SK-N-SH treated with all-trans-retinoic acid at 6 μM for 48 hours (cell line): ENCODE measurements at regions not wholly inside any gene's neighbourhood (a gene's known extent, or its start where the extent isn't known, plus 50 kb on each side); places are given as distances from the start of the nearest gene placed in this dataset.
"Not testable (repeated sequence)": the region's sequence is repeated elsewhere in the genome, so short reads cannot be mapped to it uniquely, and the experiment has no call there.

Experiments
- ATAC-seq: fragments of 200-7000 bp; cut with Tn5 transposase; 3 replicates; pipeline ENCODE4 v1.9.1; 2020; ENCODE audit warnings: mild to moderate bottlenecking, moderate library complexity
- ARNTL ChIP-seq: fragments of 450-650 bp; formaldehyde crosslinking; IDR thresholded peaks from 2 replicates; pipeline ENCODE4 v1.5.0; 2020; ENCODE audit warnings: low read depth, mild to moderate bottlenecking, moderate library complexity, borderline replicate concordance
- BACH2 ChIP-seq: fragments of 250-450 bp; sonication (Bioruptor Pico); IDR thresholded peaks from 2 replicates; pipeline ENCODE4 v1.9.0; 2021; ENCODE audit warnings: mild to moderate bottlenecking, borderline replicate concordance
- CREB5 ChIP-seq: fragments of 250-450 bp; sonication (Bioruptor Pico); IDR thresholded peaks from 2 replicates; pipeline ENCODE4 v1.5.1; 2020; ENCODE audit warnings: low read depth, mild to moderate bottlenecking, moderate library complexity
- CSDC2 ChIP-seq: fragments of 250-450 bp; sonication (Bioruptor Pico); IDR thresholded peaks from 2 replicates; pipeline ENCODE4 v1.5.0; 2020; ENCODE audit warnings: mild to moderate bottlenecking, moderate library complexity
- CSRNP3 ChIP-seq: fragments of 250-450 bp; sonication (Bioruptor Pico); IDR thresholded peaks from 2 replicates; pipeline ENCODE4 v1.5.1; 2021; ENCODE audit warnings: mild to moderate bottlenecking, moderate library complexity
- ESRRG ChIP-seq: fragments of 250-450 bp; sonication (Bioruptor Pico); IDR thresholded peaks from 2 replicates; pipeline ENCODE4 v1.6.1; 2021; ENCODE audit warnings: mild to moderate bottlenecking
- GLIS3 ChIP-seq: fragments of 250-450 bp; sonication (Bioruptor Pico); IDR thresholded peaks from 2 replicates; pipeline ENCODE4 v1.5.0; 2020; ENCODE audit warnings: mild to moderate bottlenecking, moderate library complexity
- ISL1 ChIP-seq: fragments of 250-450 bp; sonication (Bioruptor Pico); IDR thresholded peaks from 2 replicates; pipeline ENCODE4 v2.1.2; 2022; ENCODE audit warnings: mild to moderate bottlenecking, moderate library complexity
- OSR1 ChIP-seq: fragments of 250-450 bp; sonication (Bioruptor Pico); IDR thresholded peaks from 2 replicates; pipeline ENCODE4 v1.8.0; 2022; ENCODE audit warnings: moderate library complexity, mild to moderate bottlenecking, inconsistent platforms
- PATZ1 ChIP-seq: fragments of 250-450 bp; sonication (Bioruptor Pico); IDR thresholded peaks from 2 replicates; pipeline ENCODE4 v1.8.0; 2020; ENCODE audit warnings: mild to moderate bottlenecking, moderate library complexity, borderline replicate concordance
- POU6F1 ChIP-seq: fragments of 250-450 bp; sonication (Bioruptor Pico); IDR thresholded peaks from 2 replicates; pipeline ENCODE4 v1.8.0; 2021; ENCODE audit warnings: low read depth, mild to moderate bottlenecking, moderate library complexity, borderline replicate concordance
- PPARA ChIP-seq: fragments of 250-450 bp; sonication (Bioruptor Pico); IDR thresholded peaks from 2 replicates; pipeline ENCODE4 v1.5.0; 2020; ENCODE audit warnings: mild to moderate bottlenecking, borderline replicate concordance
- RARB ChIP-seq: fragments of 250-450 bp; sonication (Bioruptor Pico); IDR thresholded peaks from 2 replicates; pipeline ENCODE4 v1.8.0; 2021; ENCODE audit warnings: mild to moderate bottlenecking, moderate library complexity
- SNAI2 ChIP-seq: fragments of 250-450 bp; sonication (Bioruptor Pico); IDR thresholded peaks from 2 replicates; pipeline ENCODE4 v1.5.0; 2020; ENCODE audit warnings: mild to moderate bottlenecking, moderate library complexity
- TCF4 ChIP-seq: fragments of 250-450 bp; sonication (Bioruptor Pico); IDR thresholded peaks from 2 replicates; pipeline ENCODE4 v1.8.0; 2021; ENCODE audit warnings: mild to moderate bottlenecking, moderate library complexity, borderline replicate concordance
- TOX ChIP-seq: fragments of 250-450 bp; sonication (Bioruptor Pico); IDR thresholded peaks from 2 replicates; pipeline ENCODE4 v1.8.0; 2021; ENCODE audit warnings: mild to moderate bottlenecking, moderate library complexity, borderline replicate concordance
- TSHZ2 ChIP-seq: fragments of 250-450 bp; sonication (Bioruptor Pico); IDR thresholded peaks from 2 replicates; pipeline ENCODE4 v1.5.0; 2020; ENCODE audit warnings: mild to moderate bottlenecking, moderate library complexity
- ZC3H10 ChIP-seq: fragments of 250-450 bp; sonication (Bioruptor Pico); IDR thresholded peaks from 2 replicates; pipeline ENCODE4 v1.5.1; 2021; ENCODE audit warnings: mild to moderate bottlenecking, moderate library complexity
- ZFP3 ChIP-seq: fragments of 250-450 bp; sonication (Bioruptor Pico); IDR thresholded peaks from 2 replicates; pipeline ENCODE4 v1.5.0; 2020; ENCODE audit warnings: mild to moderate bottlenecking, moderate library complexity
- ZFP30 ChIP-seq: fragments of 450-650 bp; formaldehyde crosslinking; IDR thresholded peaks from 2 replicates; pipeline ENCODE4 v1.5.0; 2022; ENCODE audit warnings: mild to moderate bottlenecking, moderate library complexity
- ZNF565 ChIP-seq: fragments of 450-650 bp; formaldehyde crosslinking; conservative IDR thresholded peaks from 2 replicates; pipeline ENCODE4 v1.5.0; 2020; ENCODE audit warnings: low read depth, mild to moderate bottlenecking, moderate library complexity
- ZNF70 ChIP-seq: fragments of 450-650 bp; formaldehyde crosslinking; IDR thresholded peaks from 2 replicates; pipeline ENCODE4 v1.5.0; 2020; ENCODE audit warnings: mild to moderate bottlenecking, moderate library complexity
- ZNF8 ChIP-seq: fragments of 450-650 bp; formaldehyde crosslinking; IDR thresholded peaks from 2 replicates; pipeline ENCODE4 v1.5.0; 2020; ENCODE audit warnings: mild to moderate bottlenecking, moderate library complexity

GRCh38 chrX:122641136-122641535 is 542.9 kb upstream of the GRIA3 start:
- TF ChIP-seq ZFP30 (CRISPR knock-in tag) (no peak), POU6F1 (CRISPR knock-in tag) (no peak), ARNTL (CRISPR knock-in tag) (no peak), ZFP3 (CRISPR knock-in tag) (no peak), ESRRG (CRISPR knock-in tag) (no peak), ISL1 (CRISPR knock-in tag) (no peak), CSDC2 (CRISPR knock-in tag) (no peak), TCF4 (no peak), PATZ1 (CRISPR knock-in tag) (no peak), ZC3H10 (CRISPR knock-in tag) (no peak), OSR1 (CRISPR knock-in tag) (no peak), TSHZ2 (no peak), ZNF70 (CRISPR knock-in tag) (no peak), CSRNP3 (CRISPR knock-in tag) (no peak), TOX (no peak), ZNF565 (CRISPR knock-in tag) (no peak)
- TF ChIP-seq, all 23 proteins: peak for 0
- ATAC-seq: no peak

- no peak for TF ChIP-seq ZC3H10 (CRISPR knock-in tag)
- TF ChIP-seq BACH2 (CRISPR knock-in tag): no peak
- no peak for TF ChIP-seq PPARA (CRISPR knock-in tag)
- no peak for TF ChIP-seq ZNF70 (CRISPR knock-in tag)
- TF ChIP-seq ZFP3 (CRISPR knock-in tag): no peak
- TF ChIP-seq SNAI2 (CRISPR knock-in tag): no peak
- no peak for TF ChIP-seq RARB (CRISPR knock-in tag)
- TF ChIP-seq TSHZ2: no peak
- no peak for TF ChIP-seq TCF4
- TF ChIP-seq GLIS3: no peak
- no peak for TF ChIP-seq ZNF565 (CRISPR knock-in tag)
- TF ChIP-seq ARNTL (CRISPR knock-in tag): no peak
- TF ChIP-seq ZFP30 (CRISPR knock-in tag): no peak
- no peak for TF ChIP-seq ZNF8 (CRISPR knock-in tag)
- no peak for TF ChIP-seq CREB5 (CRISPR knock-in tag)
- no peak for TF ChIP-seq ESRRG (CRISPR knock-in tag)
- TF ChIP-seq CSDC2 (CRISPR knock-in tag): no peak
- TF ChIP-seq CSRNP3 (CRISPR knock-in tag): no peak
- no peak for TF ChIP-seq ISL1 (CRISPR knock-in tag)
- no peak for TF ChIP-seq PATZ1 (CRISPR knock-in tag)
- TF ChIP-seq, all 23 proteins: peak for 0
- no peak for ATAC-seq
Measured at GRCh38 chrX:122641826-122642225, 542.3 kb upstream of the GRIA3 start.

GRCh38 chrX:122655256-122655655 is 528.8 kb upstream of the GRIA3 start:
- not testable (repeated sequence) for ATAC-seq
